Neuronal stem cell (in vitro differentiated cells): ENCODE measurements at regions not wholly inside any gene's neighbourhood (a gene's known extent, or its start where the extent isn't known, plus 50 kb on each side); places are given as distances from the start of the nearest gene placed in this dataset.
"Not testable (repeated sequence)": the region's sequence is repeated elsewhere in the genome, so short reads cannot be mapped to it uniquely, and the experiment has no call there.

ENCODE experiments used
- DNase-seq: peaks from one replicate; pipeline ENCODE4 v3.0.0-alpha.2; 2013; ENCODE audit warnings: low spot score
- H2AFZ ChIP-seq: one replicate; pipeline ENCODE4 v1.6.1; 2013; ENCODE audit warnings: mild to moderate bottlenecking, low read length, inconsistent platforms
- H2AK5ac ChIP-seq: 2 replicates; pipeline ENCODE4 v1.6.1; 2013; ENCODE audit warnings: low read depth, mild to moderate bottlenecking, inconsistent platforms, low read length, moderate library complexity, mixed read lengths
- H2BK120ac ChIP-seq: 2 replicates; pipeline ENCODE4 v1.6.1; 2013; ENCODE audit warnings: low read depth, mild to moderate bottlenecking, inconsistent platforms, low read length, moderate library complexity, mixed read lengths
- H2BK12ac ChIP-seq: one replicate; pipeline ENCODE4 v1.6.1; 2013; ENCODE audit warnings: low read length, inconsistent platforms
- H2BK15ac ChIP-seq: 2 replicates; pipeline ENCODE4 v1.6.1; 2013; ENCODE audit warnings: mild to moderate bottlenecking, low read length, inconsistent platforms, mixed read lengths
- H2BK5ac ChIP-seq: one replicate; pipeline ENCODE4 v1.6.1; 2013; ENCODE audit warnings: inconsistent platforms, mild to moderate bottlenecking, low read length, moderate library complexity
- H3K14ac ChIP-seq: one replicate; pipeline ENCODE4 v1.6.1; 2013; ENCODE audit warnings: low read length, inconsistent platforms
- H3K18ac ChIP-seq: 2 replicates; pipeline ENCODE4 v1.6.1; 2013; ENCODE audit warnings: low read length, inconsistent platforms
- H3K23ac ChIP-seq: 2 replicates; pipeline ENCODE4 v1.6.1; 2013; ENCODE audit warnings: low read depth, mild to moderate bottlenecking, mixed read lengths, low read length, inconsistent platforms; ENCODE audit not compliant: poor library complexity
- H3K27ac ChIP-seq: replicated peaks from 3 replicates; pipeline ENCODE4 v1.5.1; 2013; ENCODE audit warnings: low read length, inconsistent platforms
- H3K27me3 ChIP-seq, 3 experiments: 2 replicates each; pipeline ENCODE4 v1.6.1; 2013; ENCODE audit warnings: low read length in 3 of 3, mild to moderate bottlenecking in 2 of 3, inconsistent platforms in 1 of 3, low read depth in 1 of 3, mixed read lengths in 1 of 3, moderate library complexity in 1 of 3; ENCODE audit not compliant: control insufficient read depth in 3 of 3, insufficient read depth in 3 of 3
- H3K36me3 ChIP-seq, 2 donors: replicated peaks in 1 of 2; 2 replicates each; pipeline ENCODE4 v1.6.1; 2013; ENCODE audit warnings: low read length in 2 of 2; ENCODE audit not compliant: control insufficient read depth in 2 of 2, insufficient read depth in 2 of 2
- H3K4ac ChIP-seq: 2 replicates; pipeline ENCODE4 v1.6.1; 2013; ENCODE audit warnings: inconsistent platforms, mild to moderate bottlenecking, low read length, moderate library complexity
- H3K4me1 ChIP-seq, 2 donors: 1 replicate in 1 of 2; 2 replicates in 1 of 2; pipeline ENCODE4 v1.6.1; 2013; ENCODE audit warnings: low read length in 2 of 2, low read depth in 1 of 2; ENCODE audit not compliant: control insufficient read depth in 2 of 2, insufficient read depth in 1 of 2
- H3K4me2 ChIP-seq: one replicate; pipeline ENCODE4 v1.6.1; 2013; ENCODE audit warnings: mild to moderate bottlenecking, low read length, inconsistent platforms; ENCODE audit not compliant: insufficient read depth, poor library complexity, severe bottlenecking
- H3K4me3 ChIP-seq, 2 donors: 2 replicates each; pipeline ENCODE4 v1.5.1; 2013; ENCODE audit warnings: low read length in 2 of 2, mild to moderate bottlenecking in 2 of 2, inconsistent platforms in 1 of 2, moderate library complexity in 1 of 2
- H3K79me1 ChIP-seq: one replicate; pipeline ENCODE4 v1.6.1; 2013; ENCODE audit warnings: low read depth, mild to moderate bottlenecking, inconsistent platforms, low read length, moderate library complexity
- H3K9ac ChIP-seq: one replicate; pipeline ENCODE4 v1.6.1; 2013; ENCODE audit warnings: mild to moderate bottlenecking, low read depth, low read length, inconsistent platforms; ENCODE audit not compliant: poor library complexity
- H3K9me3 ChIP-seq, 2 donors: replicated peaks in 1 of 2; 2 replicates each; pipeline versions ENCODE3 to v1.6.1; 2013; ENCODE audit warnings: low read length in 2 of 2, mild to moderate bottlenecking in 2 of 2, inconsistent platforms in 1 of 2, low read depth in 1 of 2, mixed read lengths in 1 of 2, moderate library complexity in 1 of 2; ENCODE audit not compliant: control insufficient read depth in 2 of 2, insufficient read depth in 1 of 2
- H4K8ac ChIP-seq: one replicate; pipeline ENCODE4 v1.6.1; 2013; ENCODE audit warnings: low read depth, mild to moderate bottlenecking, inconsistent platforms, low read length, moderate library complexity
- H4K91ac ChIP-seq: one replicate; pipeline ENCODE4 v1.6.1; 2013; ENCODE audit warnings: low read length, low read depth, mild to moderate bottlenecking, inconsistent platforms; ENCODE audit not compliant: poor library complexity
- WGBS, 2 donors: extraction: QIAGEN DNeasy Blood & Tissue Kit; methylation state at CpG; one replicate each; pipeline ENCODE4 v1.1.7; 2013; ENCODE audit warnings: missing lambda C conversion rate in 2 of 2, mixed read lengths in 1 of 2; ENCODE audit not compliant: insufficient read length in 2 of 2, insufficient replicate concordance in 1 of 2; ENCODE audit errors: extremely low coverage in 2 of 2; 5-methylcytosine and 5-hydroxymethylcytosine counted together

GRCh38 chr9:42724841-42725835 is 541.7 kb downstream of the SPATA31A6 start:
- not testable (repeated sequence) for H3K79me1 ChIP-seq, H3K23ac ChIP-seq, H3K9me3 ChIP-seq, H2BK15ac ChIP-seq, H3K18ac ChIP-seq, H3K4ac ChIP-seq, H2AFZ ChIP-seq, H4K91ac ChIP-seq, H3K27ac ChIP-seq, H3K27me3 ChIP-seq, H3K4me3 ChIP-seq, H3K4me1 ChIP-seq, DNase-seq, H3K9ac ChIP-seq, H4K8ac ChIP-seq, H2AK5ac ChIP-seq, H2BK5ac ChIP-seq, H3K4me2 ChIP-seq, H3K14ac ChIP-seq, H3K36me3 ChIP-seq, H2BK12ac ChIP-seq, H2BK120ac ChIP-seq
- no CpG with 5 or more reads among the region's 49 CpGs for WGBS, 2 donors

- Histone ChIP-seq H3K4me2 (peak overlapping the region; percentile 40), H2AFZ (peak overlapping the region; percentile 59), H3K18ac (peak overlapping the region; percentile 89), H3K9ac (peak overlapping the region; percentile 44), H3K4me3 (peak overlapping the region in 1 of 2 donors; percentile 19)
- not testable (repeated sequence) for H2BK120ac ChIP-seq, H3K27me3 ChIP-seq, H2AK5ac ChIP-seq, H2BK5ac ChIP-seq, H3K4me1 ChIP-seq, H3K4ac ChIP-seq, H2BK12ac ChIP-seq, H3K36me3 ChIP-seq, H3K9me3 ChIP-seq, H4K91ac ChIP-seq, H3K27ac ChIP-seq, H2BK15ac ChIP-seq, H3K79me1 ChIP-seq, H3K23ac ChIP-seq, H4K8ac ChIP-seq, H3K14ac ChIP-seq
- WGBS, 2 donors: no CpG with 5 or more reads among the region's 40 CpGs
- DNase-seq: peak; percentile 74
Observed at GRCh38 chr9:42743030-42743814, 559.8 kb downstream of the SPATA31A6 start.

- H3K14ac ChIP-seq, H3K4me3 ChIP-seq, H2AFZ ChIP-seq, H2AK5ac ChIP-seq, H3K4ac ChIP-seq, H3K36me3 ChIP-seq, H3K27me3 ChIP-seq, H3K27ac ChIP-seq, H2BK5ac ChIP-seq, H2BK12ac ChIP-seq, H3K23ac ChIP-seq, DNase-seq, H3K9me3 ChIP-seq, H4K91ac ChIP-seq, H3K4me1 ChIP-seq, H3K18ac ChIP-seq, H3K79me1 ChIP-seq, H2BK120ac ChIP-seq, H3K9ac ChIP-seq, H3K4me2 ChIP-seq, H4K8ac ChIP-seq, H2BK15ac ChIP-seq: not testable (repeated sequence)
- WGBS, 2 donors: no CpG with 5 or more reads among the region's 2 CpGs
Observed at GRCh38 chr9:42757251-42757650, 573.8 kb downstream of the SPATA31A6 start.

- not testable (repeated sequence) for H2AFZ ChIP-seq, H3K23ac ChIP-seq, H3K36me3 ChIP-seq, H3K9ac ChIP-seq, DNase-seq, H2AK5ac ChIP-seq, H3K27me3 ChIP-seq, H3K9me3 ChIP-seq, H3K4ac ChIP-seq, H3K14ac ChIP-seq, H3K79me1 ChIP-seq, H4K8ac ChIP-seq, H3K4me3 ChIP-seq, H3K18ac ChIP-seq, H3K4me2 ChIP-seq, H2BK12ac ChIP-seq, H4K91ac ChIP-seq, H3K4me1 ChIP-seq, H3K27ac ChIP-seq, H2BK120ac ChIP-seq, H2BK15ac ChIP-seq, H2BK5ac ChIP-seq
- WGBS, 2 donors: no CpG with 5 or more reads among the region's 5 CpGs
Observed at GRCh38 chr9:42759320-42759719, 575.9 kb downstream of the SPATA31A6 start.
